Kidney glomerular epithelial cell (primary cell): ENCODE measurements at regions not wholly inside any gene's neighbourhood (a gene's known extent, or its start where the extent isn't known, plus 50 kb on each side); places are given as distances from the start of the nearest gene placed in this dataset.

Experiments
- DNase-seq: peaks from one replicate; lab custom pipeline; 2025; lab: John Stamatoyannopoulos, UW

GRCh38 chr6:156351346-156351966, 425.7 kb upstream of the ARID1B start:
- DNase-seq = no peak

GRCh38 chr6:156350337-156350736, 426.8 kb upstream of the ARID1B start:
- no peak for DNase-seq

- DNase-seq = no peak
These were observed 428.3 kb upstream of the ARID1B start for GRCh38 chr6:156348849-156349248.

- DNase-seq = no peak
These were observed 428.8 kb upstream of the ARID1B start for GRCh38 chr6:156348424-156348823.

GRCh38 chr6:156347656-156348055, 429.5 kb upstream of the ARID1B start:
- no peak for DNase-seq

GRCh38 chr6:156347246-156347645, 429.9 kb upstream of the ARID1B start:
- no peak for DNase-seq

GRCh38 chr6:156345700-156346099, 431.5 kb upstream of the ARID1B start:
- DNase-seq = no peak

GRCh38 chr6:156344491-156344890, 432.7 kb upstream of the ARID1B start:
- no peak for DNase-seq

GRCh38 chr6:156337801-156338200, 439.4 kb upstream of the ARID1B start:
- DNase-seq = no peak

- no peak for DNase-seq
These were observed 440.4 kb upstream of the ARID1B start for GRCh38 chr6:156336733-156337132.

GRCh38 chr6:156336089-156336488, 441.1 kb upstream of the ARID1B start:
- DNase-seq = no peak

GRCh38 chr6:156334966-156335365, 442.2 kb upstream of the ARID1B start:
- DNase-seq = no peak

- DNase-seq = no peak
These were observed 457.5 kb upstream of the ARID1B start for GRCh38 chr6:156319707-156320106.

- DNase-seq = no peak
These were observed 460.5 kb upstream of the ARID1B start for GRCh38 chr6:156316583-156317125.

GRCh38 chr6:156315146-156315545, 462.0 kb upstream of the ARID1B start:
- DNase-seq = no peak

GRCh38 chr6:156313037-156313436, 464.1 kb upstream of the ARID1B start:
- DNase-seq = no peak

- DNase-seq = no peak
These were observed 465.9 kb upstream of the ARID1B start for GRCh38 chr6:156311291-156311690.

GRCh38 chr6:156310701-156311100, 466.5 kb upstream of the ARID1B start:
- no peak for DNase-seq

GRCh38 chr6:156309017-156309416, 468.2 kb upstream of the ARID1B start:
- DNase-seq = no peak

GRCh38 chr6:156308604-156309003, 468.6 kb upstream of the ARID1B start:
- no peak for DNase-seq

- no peak for DNase-seq
These were observed 470.6 kb upstream of the ARID1B start for GRCh38 chr6:156306531-156306930.

- DNase-seq = no peak
These were observed 494.1 kb upstream of the ARID1B start for GRCh38 chr6:156283091-156283490.

- DNase-seq = no peak
These were observed 495.1 kb upstream of the ARID1B start for GRCh38 chr6:156282087-156282486.

GRCh38 chr6:156281266-156281665, 495.9 kb upstream of the ARID1B start:
- no peak for DNase-seq
